Karpas-422 (cell line): ENCODE measurements at regions not wholly inside any gene's neighbourhood (a gene's known extent, or its start where the extent isn't known, plus 50 kb on each side); places are given as distances from the start of the nearest gene placed in this dataset.

Source experiments
- DNase-seq: peaks from one replicate; pipeline ENCODE4 v3.0.0-alpha.2; 2015
- H2AFZ ChIP-seq: fragments of 200-600 bp; sonication (generic); 2 replicates; pipeline ENCODE4 v1.6.1; 2014; ENCODE audit warnings: antibody characterized with exemption, low read length, mixed read lengths
- H3K27ac ChIP-seq: fragments of 200-600 bp; sonication (generic); 2 replicates; pipeline ENCODE4 v1.5.1; 2014; ENCODE audit warnings: mild to moderate bottlenecking, low read length, moderate library complexity
- H3K27me3 ChIP-seq: fragments of 200-600 bp; sonication (generic); 2 replicates; pipeline ENCODE4 v1.6.1; 2014; ENCODE audit warnings: low read length, mixed read lengths
- H3K36me3 ChIP-seq: fragments of 200-600 bp; sonication (generic); 2 replicates; pipeline ENCODE4 v1.6.1; 2014; ENCODE audit warnings: low read length, mixed read lengths; ENCODE audit not compliant: insufficient read depth
- H3K4me1 ChIP-seq: fragments of 200-600 bp; sonication (generic); 2 replicates; pipeline ENCODE4 v1.6.1; 2014; ENCODE audit warnings: mild to moderate bottlenecking, low read length, mixed read lengths
- H3K4me2 ChIP-seq: fragments of 200-600 bp; sonication (generic); 2 replicates; pipeline ENCODE4 v1.6.1; 2014; ENCODE audit warnings: low read length, low read depth, mild to moderate bottlenecking; ENCODE audit not compliant: poor library complexity, severe bottlenecking
- H3K4me3 ChIP-seq: fragments of 200-600 bp; sonication (generic); 2 replicates; pipeline ENCODE4 v1.5.1; 2014; ENCODE audit warnings: mild to moderate bottlenecking, antibody characterized with exemption, low read length, mixed read lengths
- H3K79me2 ChIP-seq: fragments of 200-600 bp; sonication (generic); 2 replicates; pipeline ENCODE4 v1.6.1; 2014; ENCODE audit warnings: mild to moderate bottlenecking, low read length, mixed read lengths
- H3K9ac ChIP-seq: fragments of 200-600 bp; sonication (generic); 2 replicates; pipeline ENCODE4 v1.6.0; 2014; ENCODE audit warnings: low read length
- H3K9me2 ChIP-seq: fragments of 200-600 bp; sonication (generic), shearing (Covaris generic); replicated peaks from 2 replicates; pipeline ENCODE4 v1.6.0; 2014; ENCODE audit warnings: mild to moderate bottlenecking, low read length, moderate library complexity; ENCODE audit not compliant: insufficient read depth
- H3K9me3 ChIP-seq: fragments of 300-700, 200-600 bp; sonication (generic); 2 replicates; pipeline ENCODE4 v1.6.1; 2014; ENCODE audit warnings: low read length, mixed read lengths
- H4K20me1 ChIP-seq: fragments of 200-600 bp; sonication (generic); 2 replicates; pipeline ENCODE4 v1.6.1; 2014; ENCODE audit warnings: mild to moderate bottlenecking, antibody characterized with exemption, low read length, low read depth; ENCODE audit not compliant: insufficient read depth

GRCh38 chr13:33756929-33757328 is 61.0 kb upstream of the RFC3 start:
- DNase-seq: peak; percentile 75
- Histone ChIP-seq H3K4me1 (peaks cover 75% of the 10 kb centered on the region), H3K9ac (peak overlapping the region; percentile 61), H3K27ac (peak overlapping the region; percentile 97), H3K27me3 (no peaks in the 10 kb centered on the region), H3K4me2 (peak overlapping the region; percentile 51), H2AFZ (no peak overlapping the region), H3K9me2 (no peaks in the 10 kb centered on the region), H3K4me3 (no peak overlapping the region), H3K79me2 (0 out of 2 replicates have a peak, but pooled peaks cover 8% of the 10 kb centered on the region), H3K36me3 (0 out of 2 replicates have a peak, but pooled peaks cover 7% of the 10 kb centered on the region), H4K20me1 (no peaks in the 10 kb centered on the region), H3K9me3 (no peaks in the 10 kb centered on the region)

GRCh38 chr13:33757713-33758112 is 60.2 kb upstream of the RFC3 start:
- peak overlapping the region; percentile 97 for H3K27ac ChIP-seq
- H3K36me3 ChIP-seq: 0 out of 2 replicates have a peak, but pooled peaks cover 7% of the 10 kb centered on the region
- peak; percentile 79 for DNase-seq
- H3K9me2 ChIP-seq: no peaks in the 10 kb centered on the region
- peaks cover 75% of the 10 kb centered on the region for H3K4me1 ChIP-seq
- no peak overlapping the region for H2AFZ ChIP-seq
- H3K79me2 ChIP-seq: 0 out of 2 replicates have a peak, but pooled peaks cover 8% of the 10 kb centered on the region
- no peaks in the 10 kb centered on the region for H4K20me1 ChIP-seq
- H3K27me3 ChIP-seq: no peaks in the 10 kb centered on the region
- no peak overlapping the region for H3K4me3 ChIP-seq
- peak overlapping the region; percentile 61 for H3K9ac ChIP-seq
- H3K4me2 ChIP-seq: peak overlapping the region; percentile 51
- H3K9me3 ChIP-seq: no peaks in the 10 kb centered on the region

- no peak for DNase-seq
These were observed 59.8 kb upstream of the RFC3 start for GRCh38 chr13:33758113-33758512.

GRCh38 chr13:33761740-33762139 is 56.2 kb upstream of the RFC3 start:
- Histone ChIP-seq H3K9me3 (no peaks in the 10 kb centered on the region; the same call in 1 of the 2 replicates), H4K20me1 (no peaks in the 10 kb centered on the region), H3K9ac (peak overlapping the region; percentile 45), H2AFZ (peak overlapping the region; percentile 4; the same call in 1 of the 2 replicates), H3K27me3 (no peaks in the 10 kb centered on the region), H3K4me3 (no peak overlapping the region), H3K9me2 (no peaks in the 10 kb centered on the region), H3K4me2 (peak overlapping the region; percentile 28), H3K4me1 (peaks cover 68% of the 10 kb centered on the region), H3K36me3 (0 out of 2 replicates have a peak, but pooled peaks cover 4% of the 10 kb centered on the region), H3K79me2 (peaks cover 9% of the 10 kb centered on the region; the same call in 1 of the 2 replicates), H3K27ac (peak overlapping the region; percentile 97)
- DNase-seq: peak; percentile 70

More at GRCh38 chr13:33758113-33758512, 59.8 kb upstream of the RFC3 start:
- Histone ChIP-seq H2AFZ (peak overlapping the region; percentile 54; the same call in 1 of the 2 replicates), H3K36me3 (0 out of 2 replicates have a peak, but pooled peaks cover 7% of the 10 kb centered on the region), H3K27me3 (no peaks in the 10 kb centered on the region), H3K79me2 (0 out of 2 replicates have a peak, but pooled peaks cover 8% of the 10 kb centered on the region), H3K9ac (peak overlapping the region; percentile 61), H3K9me2 (no peaks in the 10 kb centered on the region), H3K4me2 (peak overlapping the region; percentile 51), H3K27ac (peak overlapping the region; percentile 97), H3K4me1 (peaks cover 75% of the 10 kb centered on the region), H3K9me3 (no peaks in the 10 kb centered on the region), H4K20me1 (no peaks in the 10 kb centered on the region), H3K4me3 (peak overlapping the region; percentile 13; the same call in 1 of the 2 replicates)

- Histone ChIP-seq H3K9me3 (peaks cover 5% of the 10 kb centered on the region; the same call in 1 of the 2 replicates), H3K36me3 (peaks cover 12% of the 10 kb centered on the region), H3K27me3 (no peaks in the 10 kb centered on the region), H3K9ac (no peak overlapping the region), H4K20me1 (no peaks in the 10 kb centered on the region), H3K4me1 (peaks cover 55% of the 10 kb centered on the region), H2AFZ (no peak overlapping the region), H3K9me2 (no peaks in the 10 kb centered on the region), H3K27ac (peak overlapping the region; percentile 97), H3K4me2 (peak overlapping the region; percentile 8), H3K79me2 (peaks cover 9% of the 10 kb centered on the region; the same call in 1 of the 2 replicates), H3K4me3 (no peak overlapping the region)
- no peak for DNase-seq
These were observed 54.9 kb upstream of the RFC3 start for GRCh38 chr13:33763021-33763420.

GRCh38 chr13:33764716-33765115 is 53.2 kb upstream of the RFC3 start:
- Histone ChIP-seq H3K4me1 (peaks cover 41% of the 10 kb centered on the region), H3K4me2 (no peak overlapping the region), H3K27me3 (no peaks in the 10 kb centered on the region), H3K79me2 (peaks cover 10% of the 10 kb centered on the region; the same call in 1 of the 2 replicates), H3K36me3 (peaks cover 14% of the 10 kb centered on the region), H3K9ac (no peak overlapping the region), H3K4me3 (no peak overlapping the region), H2AFZ (no peak overlapping the region), H4K20me1 (no peaks in the 10 kb centered on the region), H3K9me3 (peaks cover 5% of the 10 kb centered on the region; the same call in 1 of the 2 replicates), H3K27ac (peak overlapping the region; percentile 97), H3K9me2 (no peaks in the 10 kb centered on the region)
- DNase-seq: no peak

GRCh38 chr13:33766329-33767123 is 51.4 kb upstream of the RFC3 start:
- no peak overlapping the region for H3K4me2 ChIP-seq
- H3K9ac ChIP-seq: no peak overlapping the region
- peaks cover 19% of the 10 kb centered on the region for H3K36me3 ChIP-seq
- no peaks in the 10 kb centered on the region for H3K27me3 ChIP-seq
- H3K27ac ChIP-seq: peak overlapping the region; percentile 66
- H3K4me3 ChIP-seq: no peak overlapping the region
- H3K4me1 ChIP-seq: peaks cover 33% of the 10 kb centered on the region
- peaks cover 10% of the 10 kb centered on the region; the same call in 1 of the 2 replicates for H3K79me2 ChIP-seq
- H3K9me2 ChIP-seq: no peaks in the 10 kb centered on the region
- peaks cover 5% of the 10 kb centered on the region; the same call in 1 of the 2 replicates for H3K9me3 ChIP-seq
- no peak for DNase-seq
- H4K20me1 ChIP-seq: no peaks in the 10 kb centered on the region
- no peak overlapping the region for H2AFZ ChIP-seq

GRCh38 chr13:33767140-33767539 is 50.8 kb upstream of the RFC3 start:
- no peak overlapping the region for H3K4me2 ChIP-seq
- no peak overlapping the region for H2AFZ ChIP-seq
- no peak for DNase-seq

More at GRCh38 chr13:33767140-33767539, 50.8 kb upstream of the RFC3 start:
- H3K27ac ChIP-seq: peak overlapping the region; percentile 66
- H3K79me2 ChIP-seq: peaks cover 10% of the 10 kb centered on the region; the same call in 1 of the 2 replicates
- no peaks in the 10 kb centered on the region for H4K20me1 ChIP-seq
- no peaks in the 10 kb centered on the region for H3K27me3 ChIP-seq
- peaks cover 19% of the 10 kb centered on the region for H3K36me3 ChIP-seq
- H3K4me1 ChIP-seq: peaks cover 30% of the 10 kb centered on the region
- peaks cover 5% of the 10 kb centered on the region; the same call in 1 of the 2 replicates for H3K9me3 ChIP-seq
- no peak overlapping the region for H3K9ac ChIP-seq
- H3K4me3 ChIP-seq: no peak overlapping the region
- H3K9me2 ChIP-seq: no peaks in the 10 kb centered on the region
